Left cardiac atrium (tissue), 4 donors: ENCODE measurements at regions not wholly inside any gene's neighbourhood (a gene's known extent, or its start where the extent isn't known, plus 50 kb on each side); places are given as distances from the start of the nearest gene placed in this dataset.

Experiments used
- ATAC-seq, 2 donors: fragments of 200-7000 bp; cut with Tn5 transposase; one replicate each; pipeline ENCODE4 v1.9.1; 2020; ENCODE audit warnings: mild to moderate bottlenecking in 2 of 2, moderate library complexity in 2 of 2
- DNase-seq: peaks from one replicate; pipeline ENCODE4 v3.0.0-alpha.2; 2020
- intact Hi-C, 2 donors: fragments of 100-400 bp; cut with DNase I; formaldehyde crosslinking; loops; one replicate each; pipeline versions ENCODE4 v1.14.1 to v1.15.1; 2022 to 2023
- donor health status: DM: no; HTN: yes; CAD: no.
- donor health status: DM: no; HTN: yes; CAD: no; lungs with severe emphysema.
- donor health status: DM: yes; HTN: yes; CAD: no.
- donor health status: Dilated cardiomyopathy.

DNA sequence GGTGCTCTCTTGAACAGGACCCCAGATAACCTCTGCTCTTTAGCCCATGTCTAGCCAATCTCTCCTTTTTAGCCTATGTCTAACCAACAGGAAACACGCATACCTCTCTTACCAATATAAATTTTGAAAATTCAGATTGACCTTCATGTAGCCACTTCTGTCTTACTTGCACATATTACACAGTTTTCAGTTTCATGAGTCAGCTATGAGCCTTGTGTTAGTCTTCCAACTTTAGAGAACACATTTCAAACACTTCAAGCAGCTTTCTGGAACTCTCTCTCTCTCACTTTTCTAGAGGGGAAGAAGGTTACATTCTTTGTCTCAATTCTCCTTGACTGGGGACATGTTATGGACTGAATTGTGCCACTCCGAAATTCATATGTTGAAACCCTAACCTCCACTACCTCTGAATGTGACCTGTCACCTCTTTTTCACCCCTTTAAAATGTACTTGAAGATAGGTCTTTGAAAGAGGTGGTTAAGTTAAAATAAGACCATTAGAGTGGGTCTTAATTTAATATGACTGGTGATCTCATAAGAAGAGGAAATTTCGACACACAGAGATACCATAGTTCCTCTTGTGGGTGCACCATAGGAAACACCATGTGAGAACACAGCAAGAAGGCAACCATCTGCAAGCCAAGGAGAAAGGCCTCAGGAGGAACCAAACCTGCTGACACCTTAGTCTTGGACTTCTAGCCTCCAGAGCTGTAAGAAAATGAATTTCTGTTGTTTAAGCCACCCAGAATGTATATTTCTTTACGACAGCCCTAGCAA is 480.3 kb upstream of the ALCAM start:
- ATAC-seq = no peak
- no peak for DNase-seq
- intact Hi-C loops = no loop called here

DNA sequence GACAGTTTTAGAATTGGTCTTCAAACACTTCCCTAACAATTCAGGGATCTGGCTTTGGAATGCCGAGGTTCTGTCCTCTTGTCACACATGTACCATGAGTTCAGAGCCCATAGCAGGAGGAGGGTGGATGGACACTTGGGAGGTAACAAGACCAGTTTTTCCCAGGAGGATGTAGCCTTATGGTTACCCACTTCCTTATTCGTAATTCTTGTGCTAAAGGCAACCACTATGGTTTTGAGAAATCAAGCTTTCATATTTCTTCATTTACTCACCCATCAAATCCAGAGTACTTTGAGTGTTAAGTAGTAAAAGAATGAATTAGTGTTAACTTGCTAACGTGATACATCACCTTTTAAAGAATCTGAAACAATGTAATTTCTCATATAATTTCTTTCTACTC is 479.6 kb upstream of the ALCAM start:
- no peak for DNase-seq
- no peak for ATAC-seq
- intact Hi-C loops = no loop called here

GRCh38 chr3:104887619-104888018 is 479.1 kb upstream of the ALCAM start:
- DNase-seq (no peak), ATAC-seq (no peak)
- intact Hi-C loops = no loop called here

- intact Hi-C loops = no loop called here
- ATAC-seq (no peak), DNase-seq (no peak)
Measured at GRCh38 chr3:104892044-104892443, 474.7 kb upstream of the ALCAM start.

DNA sequence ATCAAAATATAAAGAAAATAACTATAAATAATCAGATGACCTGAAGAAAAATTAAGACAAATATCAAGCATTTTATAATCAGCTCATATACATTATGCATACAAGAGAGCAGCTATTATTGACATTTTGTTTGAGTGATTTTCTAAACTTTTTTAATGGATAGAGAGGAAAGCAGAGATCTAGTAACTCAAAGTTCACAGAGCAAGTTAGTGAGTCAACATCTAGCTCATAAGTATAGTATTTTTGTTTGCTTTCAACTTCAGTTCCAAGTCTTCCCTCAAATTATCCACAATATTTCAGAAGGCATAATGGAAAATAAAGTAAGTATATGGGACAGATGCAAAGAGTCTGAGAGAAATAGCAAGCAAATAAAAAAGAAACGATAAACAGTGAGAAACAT is 470.1 kb upstream of the ALCAM start:
- intact Hi-C loops = no loop called here
- DNase-seq = no peak
- no peak for ATAC-seq

DNA sequence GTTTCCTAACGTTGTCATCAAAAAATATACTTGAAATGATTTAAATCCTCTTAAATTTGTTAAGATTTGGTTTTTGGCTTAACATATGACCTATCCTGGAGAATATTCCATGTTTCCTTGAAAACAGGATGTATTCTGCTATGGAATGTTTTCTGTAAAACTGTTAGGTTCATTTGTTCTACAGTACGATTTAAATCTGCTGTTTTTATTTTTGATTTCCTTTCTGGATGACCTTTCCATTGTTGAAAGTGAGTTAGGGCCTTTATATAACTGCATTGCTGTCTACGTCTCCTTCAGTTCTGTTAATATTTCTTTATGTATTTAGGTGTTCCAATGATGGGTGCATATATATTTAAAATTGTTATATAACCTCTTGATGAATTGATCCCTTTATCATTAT is 465.3 kb upstream of the ALCAM start:
- intact Hi-C loops = no loop called here
- DNase-seq = no peak
- no peak for ATAC-seq

GRCh38 chr3:104903064-104903463 is 463.6 kb upstream of the ALCAM start:
- DNase-seq (no peak), ATAC-seq (no peak)
- intact Hi-C loops = no loop called here

- intact Hi-C loops = no loop called here
- peak; percentile 74 to 92 for ATAC-seq
- DNase-seq = peak; percentile 26
Measured at GRCh38 chr3:104906001-104906639, 460.6 kb upstream of the ALCAM start.

DNA sequence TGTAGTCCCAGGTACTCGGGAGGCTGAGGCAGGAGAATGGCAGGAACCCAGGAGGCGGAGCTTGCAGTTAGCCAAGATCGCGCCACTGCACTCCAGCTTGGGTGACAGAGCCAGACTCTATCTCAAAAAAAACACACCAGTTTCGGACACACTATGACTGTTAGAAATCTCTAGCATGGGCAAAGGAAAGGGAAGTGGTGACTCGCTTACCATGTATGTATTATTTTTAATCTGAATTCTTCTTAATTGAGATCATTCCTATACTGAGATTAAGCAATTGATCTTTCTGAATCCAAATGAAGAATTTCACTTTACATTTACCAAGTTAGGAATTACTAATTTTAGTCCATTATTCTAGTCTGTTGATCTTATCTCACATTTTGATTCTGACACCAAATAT is 459.2 kb upstream of the ALCAM start:
- intact Hi-C loops = no loop called here
- ATAC-seq (no peak), DNase-seq (no peak)

- DNase-seq (no peak), ATAC-seq (no peak)
- intact Hi-C loops = no loop called here
Measured at GRCh38 chr3:104908761-104909160, 457.9 kb upstream of the ALCAM start.

DNA sequence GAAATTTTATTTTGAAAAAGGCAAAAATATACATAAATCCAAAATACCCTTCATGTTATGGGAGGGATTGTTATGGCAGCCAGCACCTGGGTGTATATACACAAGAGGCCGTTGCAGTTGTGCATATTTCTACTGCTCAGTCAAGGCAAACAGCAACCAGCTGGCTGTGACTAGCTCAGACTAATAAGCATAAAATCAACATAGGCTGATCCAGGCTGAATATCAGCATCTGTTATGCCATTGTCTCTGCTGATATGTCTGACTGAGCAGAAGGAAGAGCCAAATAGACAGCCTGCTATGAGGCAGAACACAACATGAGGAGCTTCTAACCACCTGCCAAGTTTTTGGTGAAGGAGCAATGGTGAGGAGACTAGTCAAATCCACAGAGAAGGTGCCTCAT is 457.5 kb upstream of the ALCAM start:
- ATAC-seq = no peak
- no peak for DNase-seq
- intact Hi-C loops = no loop called here

- intact Hi-C loops = no loop called here
- no peak for DNase-seq
- ATAC-seq = no peak
Measured at GRCh38 chr3:104909721-104910120, 457.0 kb upstream of the ALCAM start.

- DNase-seq = no peak
- no peak for ATAC-seq
- intact Hi-C loops = no loop called here
Measured at GRCh38 chr3:104911376-104911775, 455.3 kb upstream of the ALCAM start.

- ATAC-seq (no peak), DNase-seq (no peak)
- intact Hi-C loops = no loop called here
Measured at GRCh38 chr3:104916971-104917370, 449.7 kb upstream of the ALCAM start.

DNA sequence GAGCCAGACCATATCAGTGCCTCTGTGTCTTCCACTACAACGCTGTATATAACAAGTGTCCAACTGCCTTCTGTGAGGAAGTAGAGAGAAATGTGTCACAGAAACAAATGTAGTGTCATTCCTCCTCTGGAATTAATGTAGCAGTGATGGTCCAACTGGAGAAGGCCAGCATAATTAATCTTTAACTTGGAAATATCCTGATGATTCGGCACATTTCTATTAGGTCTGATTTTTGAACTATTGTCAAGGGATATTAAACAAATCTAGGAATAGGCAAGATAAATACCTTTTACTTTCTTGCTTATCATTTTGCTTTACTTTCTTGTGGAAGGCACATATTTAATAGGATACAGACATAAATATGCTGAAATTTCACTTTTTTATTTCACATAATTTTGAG is 446.2 kb upstream of the ALCAM start:
- intact Hi-C loops = no loop called here
- no peak for DNase-seq

DNA sequence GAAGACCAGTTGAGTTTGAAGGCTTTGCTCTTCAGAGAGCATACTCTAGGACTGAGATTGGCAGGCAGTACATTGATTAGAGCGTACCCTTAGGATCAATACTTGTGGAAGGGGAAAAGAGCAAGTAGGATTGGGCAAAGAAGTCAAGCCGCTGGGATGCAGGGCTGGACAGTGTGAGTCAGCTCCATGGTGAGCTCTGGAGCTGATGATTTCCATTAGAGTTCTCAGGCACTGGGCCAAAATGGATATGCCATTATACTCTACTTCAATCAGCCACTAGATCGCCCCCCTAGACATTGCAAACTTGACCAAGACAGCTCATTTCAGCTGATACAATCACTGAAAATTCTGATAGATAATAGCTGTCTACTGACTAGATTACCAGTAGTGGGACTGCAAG is 432.7 kb upstream of the ALCAM start:
- ATAC-seq (no peak), DNase-seq (no peak)
- intact Hi-C loops = no loop called here

More for the DNA sequence above, 446.2 kb upstream of the ALCAM start:
- no peak for ATAC-seq

DNA sequence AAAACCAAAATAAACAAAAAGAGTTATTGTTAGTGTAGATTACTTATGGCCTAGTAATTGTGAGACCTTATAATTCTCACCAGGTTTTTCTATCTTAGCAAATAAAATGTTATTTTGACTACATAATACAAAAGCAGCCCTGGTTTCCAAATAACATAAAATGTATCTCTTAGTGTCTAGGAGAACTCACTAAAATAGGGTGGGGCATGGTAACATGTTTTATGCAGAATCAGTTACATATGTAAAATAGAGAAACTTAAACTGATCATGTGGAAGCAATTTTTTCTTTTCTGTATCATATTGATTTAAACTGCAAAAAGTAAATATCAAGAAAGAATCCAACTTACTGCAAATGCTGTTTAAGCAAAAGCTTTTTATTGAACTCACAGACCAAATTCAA is 431.1 kb upstream of the ALCAM start:
- intact Hi-C loops = no loop called here
- no peak for ATAC-seq
- no peak for DNase-seq

- DNase-seq (no peak), ATAC-seq (no peak)
- intact Hi-C loops = no loop called here
Measured at GRCh38 chr3:104939196-104939595, 427.5 kb upstream of the ALCAM start.

GRCh38 chr3:104941785-104942184 is 424.9 kb upstream of the ALCAM start:
- no peak for ATAC-seq
- no peak for DNase-seq
- intact Hi-C loops = no loop called here

DNA sequence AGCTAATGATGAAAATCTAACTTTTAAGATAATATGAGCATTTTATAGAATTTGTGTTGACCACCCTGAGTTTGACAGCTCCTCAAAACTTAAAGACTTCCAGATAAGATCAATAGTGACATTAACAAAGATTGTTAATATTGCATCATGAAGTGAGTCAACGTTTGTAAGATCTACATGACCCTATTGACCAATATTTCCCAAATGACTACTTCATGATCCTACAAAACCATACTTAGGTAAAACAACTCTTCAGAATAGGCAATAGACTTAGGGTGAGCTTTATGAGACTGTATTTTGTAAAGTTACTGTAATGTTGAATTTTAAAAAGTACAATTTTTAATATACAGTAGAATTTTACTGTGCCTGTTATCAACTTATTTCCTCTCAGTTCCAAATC is 422.7 kb upstream of the ALCAM start:
- DNase-seq (no peak), ATAC-seq (no peak)
- intact Hi-C loops = no loop called here

DNA sequence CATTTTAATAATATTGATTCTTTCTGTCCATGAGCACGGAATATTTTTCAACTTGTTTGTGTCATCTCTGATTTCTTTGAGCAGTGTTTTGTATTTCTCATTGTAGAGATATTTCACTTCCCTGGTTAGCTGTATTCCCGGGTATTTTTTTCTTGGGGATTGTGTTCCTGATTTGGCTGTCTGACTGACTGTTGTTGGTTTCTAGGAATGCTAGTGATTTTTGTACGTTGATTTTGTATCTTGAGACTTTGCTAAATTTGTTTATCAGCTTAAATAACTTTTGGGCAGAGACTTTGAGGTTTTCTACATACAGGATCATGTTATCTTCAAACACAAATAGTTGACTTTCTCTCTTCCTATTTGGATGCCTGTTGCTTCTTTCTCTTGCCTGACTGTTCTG is 418.8 kb upstream of the ALCAM start:
- ATAC-seq (no peak), DNase-seq (no peak)
- intact Hi-C loops = no loop called here
